Suprapubic skin (tissue), 3 donors: ENCODE measurements at regions not wholly inside any gene's neighbourhood (a gene's known extent, or its start where the extent isn't known, plus 50 kb on each side); places are given as distances from the start of the nearest gene placed in this dataset.

Source experiments
- EP300 ChIP-seq: sonication (generic); formaldehyde crosslinking; IDR thresholded peaks from one replicate; pipeline ENCODE4 v1.6.1; 2017; ENCODE audit warnings: antibody characterized with exemption
- TF ChIP-seq, protein P1 (sequence below), 2 donors: fragments of 200-600 bp in 1 of 2; fragments of 450-650 bp in 1 of 2; sonication (generic) in 1 of 2; IDR thresholded peaks; one replicate each; pipeline ENCODE4 v1.5.1; 2016 to 2019; ENCODE audit warnings: antibody characterized with exemption in 2 of 2, mild to moderate bottlenecking in 1 of 2, moderate library complexity in 1 of 2

GRCh38 chr2:158894572-158894971 lies 73.9 kb upstream of the TANC1 start:
- TF ChIP-seq, protein P1, sequence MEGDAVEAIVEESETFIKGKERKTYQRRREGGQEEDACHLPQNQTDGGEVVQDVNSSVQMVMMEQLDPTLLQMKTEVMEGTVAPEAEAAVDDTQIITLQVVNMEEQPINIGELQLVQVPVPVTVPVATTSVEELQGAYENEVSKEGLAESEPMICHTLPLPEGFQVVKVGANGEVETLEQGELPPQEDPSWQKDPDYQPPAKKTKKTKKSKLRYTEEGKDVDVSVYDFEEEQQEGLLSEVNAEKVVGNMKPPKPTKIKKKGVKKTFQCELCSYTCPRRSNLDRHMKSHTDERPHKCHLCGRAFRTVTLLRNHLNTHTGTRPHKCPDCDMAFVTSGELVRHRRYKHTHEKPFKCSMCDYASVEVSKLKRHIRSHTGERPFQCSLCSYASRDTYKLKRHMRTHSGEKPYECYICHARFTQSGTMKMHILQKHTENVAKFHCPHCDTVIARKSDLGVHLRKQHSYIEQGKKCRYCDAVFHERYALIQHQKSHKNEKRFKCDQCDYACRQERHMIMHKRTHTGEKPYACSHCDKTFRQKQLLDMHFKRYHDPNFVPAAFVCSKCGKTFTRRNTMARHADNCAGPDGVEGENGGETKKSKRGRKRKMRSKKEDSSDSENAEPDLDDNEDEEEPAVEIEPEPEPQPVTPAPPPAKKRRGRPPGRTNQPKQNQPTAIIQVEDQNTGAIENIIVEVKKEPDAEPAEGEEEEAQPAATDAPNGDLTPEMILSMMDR (IDR thresholded peaks at IDR 0.05), result no peak
- TF ChIP-seq EP300, result no peak
